Endothelial cell (in vitro differentiated cells): ENCODE measurements at regions not wholly inside any gene's neighbourhood (a gene's known extent, or its start where the extent isn't known, plus 50 kb on each side); places are given as distances from the start of the nearest gene placed in this dataset.
"Not testable (repeated sequence)": the region's sequence is repeated elsewhere in the genome, so short reads cannot be mapped to it uniquely, and the experiment has no call there.

Experiments used
- DNase-seq: peaks from one replicate; pipeline ENCODE4 v3.0.0; 2021; ENCODE audit warnings: low spot score
- H3K27ac Mint-ChIP-seq: one replicate; pipeline ENCODE4 v1.8.0; 2021; ENCODE audit warnings: mixed read lengths, inconsistent platforms; ENCODE audit not compliant: unreplicated experiment
- H3K27me3 Mint-ChIP-seq: one replicate; pipeline ENCODE4 v1.8.0; 2021; ENCODE audit warnings: mild to moderate bottlenecking, moderate library complexity, mixed read lengths, inconsistent platforms; ENCODE audit not compliant: unreplicated experiment
- H3K36me3 Mint-ChIP-seq: one replicate; pipeline ENCODE4 v1.8.0; 2021; ENCODE audit warnings: mild to moderate bottlenecking, low read depth, mixed read lengths, inconsistent platforms; ENCODE audit not compliant: unreplicated experiment
- H3K4me1 Mint-ChIP-seq: one replicate; pipeline ENCODE4 v1.8.0; 2021; ENCODE audit warnings: mild to moderate bottlenecking, mixed read lengths, inconsistent platforms; ENCODE audit not compliant: unreplicated experiment
- H3K4me3 Mint-ChIP-seq: one replicate; pipeline ENCODE4 v1.8.0; 2021; ENCODE audit warnings: mild to moderate bottlenecking, mixed read lengths, inconsistent platforms; ENCODE audit not compliant: unreplicated experiment
- H3K9me3 Mint-ChIP-seq: one replicate; pipeline ENCODE4 v1.8.0; 2021; ENCODE audit warnings: mixed read lengths, inconsistent platforms; ENCODE audit not compliant: unreplicated experiment
- TF ChIP-seq, protein P1 (sequence below): fragments of 200-600 bp; sonication (generic); IDR thresholded peaks from one replicate; pipeline ENCODE4 v1.5.0; 2021; ENCODE audit warnings: antibody characterized with exemption; ENCODE audit not compliant: unreplicated experiment

DNA sequence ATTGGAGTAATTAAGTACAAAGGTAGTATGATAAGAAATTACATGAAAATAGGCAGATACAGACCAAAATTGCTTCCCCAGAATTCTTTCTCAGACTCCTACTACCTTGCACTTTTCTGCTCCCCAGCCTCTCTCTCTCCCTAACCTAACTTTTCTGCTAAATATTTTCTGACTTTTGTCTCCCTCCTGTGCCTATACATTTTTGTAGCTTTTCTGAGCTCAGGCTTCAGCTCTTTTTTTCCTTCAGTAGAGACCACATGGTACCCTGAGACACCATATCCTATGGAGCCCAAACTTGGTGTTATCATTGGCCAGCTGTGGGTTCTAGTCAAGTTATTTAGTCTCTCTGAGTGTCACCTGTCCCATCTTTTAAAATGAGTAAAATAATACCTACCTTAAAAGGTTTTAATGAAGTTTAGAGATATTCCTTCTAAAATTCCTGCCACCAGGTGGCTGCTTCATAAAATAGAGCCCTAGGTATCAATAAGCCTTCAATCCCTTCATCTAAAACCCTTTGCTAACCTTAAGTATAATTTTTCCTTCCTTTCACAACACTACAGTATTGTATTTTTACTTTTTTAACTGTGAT is 237.6 kb upstream of the DUSP10 start:
- no peaks in the 10 kb centered on the region for H3K36me3 Mint-ChIP-seq

DNA sequence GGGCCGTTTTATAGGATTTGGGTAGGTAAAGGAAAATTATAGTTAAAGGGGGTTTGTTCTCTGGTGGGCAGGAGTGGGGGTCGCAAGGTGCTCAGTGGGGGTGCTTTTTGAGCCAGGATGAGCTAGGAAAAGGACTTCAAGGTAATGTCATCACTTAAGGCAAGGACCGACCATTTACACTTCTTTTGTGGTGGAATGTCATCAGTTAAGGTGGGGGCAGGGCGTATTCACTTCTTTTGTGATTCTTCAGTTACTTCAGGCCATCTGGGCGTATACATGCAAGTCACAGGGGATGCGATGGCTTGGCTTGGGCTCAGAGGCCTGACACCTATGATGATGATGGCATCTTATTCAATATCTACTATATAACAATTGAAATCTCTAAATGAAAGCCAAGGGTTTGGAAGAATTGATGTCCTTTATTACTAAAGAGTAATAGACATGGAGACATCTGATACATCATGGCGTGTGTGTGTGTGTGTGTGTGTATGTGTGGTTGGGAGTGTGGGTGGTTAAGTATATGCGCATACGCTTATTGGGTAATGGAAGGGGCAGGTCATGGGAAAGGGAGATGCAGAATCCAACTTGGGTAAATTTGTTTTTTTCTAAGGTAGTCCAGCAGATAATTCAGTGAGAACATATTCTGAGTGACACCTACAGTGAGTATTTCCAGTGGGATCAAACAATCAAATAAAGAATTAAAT is 236.9 kb upstream of the DUSP10 start:
- not testable (repeated sequence) for H3K4me1 Mint-ChIP-seq, H3K36me3 Mint-ChIP-seq, H3K4me3 Mint-ChIP-seq, H3K27ac Mint-ChIP-seq, H3K27me3 Mint-ChIP-seq, DNase-seq, H3K9me3 Mint-ChIP-seq

More for the DNA sequence above, 237.6 kb upstream of the DUSP10 start:
- Mint-ChIP-seq H3K27ac (no peak overlapping the region), H3K4me3 (no peak overlapping the region), H3K4me1 (peaks cover 3% of the 10 kb centered on the region), H3K27me3 (peaks cover 5% of the 10 kb centered on the region), H3K9me3 (no peaks in the 10 kb centered on the region)
- TF ChIP-seq, protein P1, sequence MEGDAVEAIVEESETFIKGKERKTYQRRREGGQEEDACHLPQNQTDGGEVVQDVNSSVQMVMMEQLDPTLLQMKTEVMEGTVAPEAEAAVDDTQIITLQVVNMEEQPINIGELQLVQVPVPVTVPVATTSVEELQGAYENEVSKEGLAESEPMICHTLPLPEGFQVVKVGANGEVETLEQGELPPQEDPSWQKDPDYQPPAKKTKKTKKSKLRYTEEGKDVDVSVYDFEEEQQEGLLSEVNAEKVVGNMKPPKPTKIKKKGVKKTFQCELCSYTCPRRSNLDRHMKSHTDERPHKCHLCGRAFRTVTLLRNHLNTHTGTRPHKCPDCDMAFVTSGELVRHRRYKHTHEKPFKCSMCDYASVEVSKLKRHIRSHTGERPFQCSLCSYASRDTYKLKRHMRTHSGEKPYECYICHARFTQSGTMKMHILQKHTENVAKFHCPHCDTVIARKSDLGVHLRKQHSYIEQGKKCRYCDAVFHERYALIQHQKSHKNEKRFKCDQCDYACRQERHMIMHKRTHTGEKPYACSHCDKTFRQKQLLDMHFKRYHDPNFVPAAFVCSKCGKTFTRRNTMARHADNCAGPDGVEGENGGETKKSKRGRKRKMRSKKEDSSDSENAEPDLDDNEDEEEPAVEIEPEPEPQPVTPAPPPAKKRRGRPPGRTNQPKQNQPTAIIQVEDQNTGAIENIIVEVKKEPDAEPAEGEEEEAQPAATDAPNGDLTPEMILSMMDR, result peak; percentile 37
- DNase-seq, result no peak

DNA sequence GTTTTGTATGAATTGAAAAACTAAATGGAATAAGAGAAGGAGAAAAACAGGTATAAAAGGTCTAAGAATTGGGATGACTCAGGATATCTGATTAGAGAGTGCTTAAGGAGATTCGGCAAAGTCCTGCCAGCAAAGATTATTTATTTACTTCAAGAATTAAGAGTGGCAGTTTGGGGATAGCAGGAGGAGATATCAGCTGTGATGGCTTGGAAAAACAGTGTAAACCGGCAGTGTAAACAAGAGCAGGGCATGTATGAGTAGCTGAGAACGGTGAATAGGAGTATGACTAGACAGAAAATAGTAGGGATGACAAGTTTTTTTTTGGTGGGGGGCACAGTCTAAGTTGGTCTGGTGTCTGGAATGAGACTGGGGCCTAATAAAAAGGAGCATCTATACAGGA is 231.9 kb upstream of the DUSP10 start:
- not testable (repeated sequence) for H3K27ac Mint-ChIP-seq, H3K36me3 Mint-ChIP-seq, H3K9me3 Mint-ChIP-seq, DNase-seq, H3K4me1 Mint-ChIP-seq, H3K27me3 Mint-ChIP-seq, H3K4me3 Mint-ChIP-seq

DNA sequence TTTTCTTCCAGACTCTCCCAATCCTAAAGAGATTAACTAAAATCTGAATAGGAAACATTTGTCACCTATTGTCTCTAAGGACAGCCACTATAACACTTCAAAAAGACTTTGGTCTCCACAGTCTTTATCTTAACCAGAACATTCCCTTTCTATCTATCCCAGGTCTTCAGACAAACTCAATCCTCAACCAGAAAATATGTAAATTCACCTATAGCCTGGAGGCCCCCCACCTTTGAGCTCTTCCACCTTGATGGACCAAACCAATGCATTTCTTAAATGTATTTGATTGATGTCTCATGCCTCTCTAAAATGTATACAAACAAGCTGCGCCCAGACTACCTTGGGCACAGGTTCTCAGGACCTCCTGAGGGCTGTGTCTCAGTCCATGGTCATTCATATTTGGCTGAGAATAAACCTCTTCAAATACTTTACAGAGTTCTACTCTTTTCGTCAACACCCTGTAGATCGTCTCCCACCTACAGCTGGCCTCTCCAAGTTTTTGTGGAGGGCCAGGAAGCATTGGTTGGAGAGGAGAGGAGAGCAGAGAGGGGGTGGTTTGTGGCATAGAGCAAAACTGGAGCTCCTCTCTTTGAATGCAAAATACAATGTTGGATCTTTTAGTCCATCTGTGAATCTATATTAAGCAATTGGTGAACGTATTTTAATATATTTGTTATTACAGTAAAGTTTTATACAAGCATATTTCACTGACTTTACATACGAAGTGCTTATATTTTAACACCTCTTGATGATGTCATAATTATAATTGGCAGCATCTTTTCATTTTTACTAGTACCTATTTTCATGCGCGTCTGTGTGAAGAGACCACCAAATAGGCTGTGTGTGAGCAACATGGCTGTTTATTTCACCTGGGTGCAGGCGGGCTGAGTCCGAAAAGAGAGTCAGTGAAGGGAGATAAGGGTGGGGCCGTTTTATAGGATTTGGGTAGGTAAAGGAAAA is 230.7 kb upstream of the DUSP10 start:
- Mint-ChIP-seq H3K27ac (no peak overlapping the region), H3K4me3 (no peak overlapping the region), H3K27me3 (peaks cover 3% of the 10 kb centered on the region), H3K36me3 (no peaks in the 10 kb centered on the region), H3K9me3 (no peaks in the 10 kb centered on the region), H3K4me1 (no peaks in the 10 kb centered on the region)
- TF ChIP-seq, protein P1, result no peak
- DNase-seq, result no peak

DNA sequence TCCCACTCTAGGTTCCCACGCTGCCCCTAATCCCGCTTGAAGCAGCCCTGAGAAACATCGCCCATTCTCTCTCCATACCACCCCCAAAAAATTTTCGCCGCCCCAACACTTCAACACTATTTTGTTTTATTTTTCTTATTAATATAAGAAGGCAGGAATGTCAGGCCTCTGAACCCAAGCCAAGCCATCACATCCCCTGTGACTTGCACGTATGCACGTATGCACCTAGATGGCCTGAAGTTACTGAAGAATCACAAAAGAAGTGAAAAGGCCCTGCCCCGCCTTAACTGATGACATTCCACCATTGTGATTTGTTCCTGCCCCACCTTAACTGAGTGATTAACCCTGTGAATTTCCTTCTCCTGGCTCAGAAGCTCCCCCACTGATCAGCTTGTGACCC is 229.1 kb upstream of the DUSP10 start:
- not testable (repeated sequence) for H3K27me3 Mint-ChIP-seq, H3K36me3 Mint-ChIP-seq, H3K9me3 Mint-ChIP-seq, H3K4me1 Mint-ChIP-seq, DNase-seq, H3K4me3 Mint-ChIP-seq, H3K27ac Mint-ChIP-seq

DNA sequence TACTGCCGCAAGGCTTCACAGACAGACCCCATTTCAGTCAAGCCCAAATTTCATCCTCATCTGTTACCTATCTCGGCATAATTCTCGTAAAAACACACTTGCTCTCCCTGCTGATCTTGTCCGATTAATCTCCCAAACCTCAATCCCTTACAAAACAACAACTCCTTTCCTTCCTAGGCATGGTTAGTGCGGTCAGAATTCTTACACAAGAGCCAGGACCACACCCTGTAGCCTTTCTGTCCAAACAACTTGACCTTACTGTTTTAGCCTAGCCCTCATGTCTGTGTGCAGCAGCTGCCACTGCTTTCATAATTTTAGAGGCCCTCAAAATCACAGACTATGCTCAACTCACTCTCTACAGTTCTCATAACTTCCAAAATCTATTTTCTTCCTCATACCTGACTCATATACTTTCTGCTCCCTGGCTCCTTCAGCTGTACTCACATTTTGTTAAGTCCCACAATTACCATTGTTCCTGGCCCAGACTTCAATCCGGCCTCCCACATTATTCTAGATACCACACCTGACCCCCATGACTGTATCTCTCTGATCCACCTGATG is 227.5 kb upstream of the DUSP10 start:
- not testable (repeated sequence) for H3K27me3 Mint-ChIP-seq, H3K27ac Mint-ChIP-seq, H3K4me1 Mint-ChIP-seq, DNase-seq, H3K4me3 Mint-ChIP-seq, H3K36me3 Mint-ChIP-seq, H3K9me3 Mint-ChIP-seq

DNA sequence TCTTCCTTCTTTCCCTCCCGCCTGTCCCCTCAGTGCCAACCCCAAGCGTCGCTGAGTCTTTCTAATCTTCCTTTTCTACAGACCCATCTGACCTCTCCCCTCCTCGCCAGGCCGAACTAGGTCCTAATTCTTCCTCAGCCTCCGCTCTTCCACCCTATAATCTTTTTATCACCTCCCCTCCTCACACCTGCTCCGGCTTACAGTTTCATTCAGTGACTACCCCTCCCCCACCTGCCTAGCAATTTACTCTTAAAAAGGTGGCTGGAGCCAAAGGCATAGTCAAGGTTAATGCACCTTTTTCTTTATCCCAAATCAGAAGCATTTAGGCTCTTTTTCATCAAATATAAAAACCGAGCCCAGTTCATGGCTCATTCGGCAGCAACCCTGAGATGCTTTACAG is 225.6 kb upstream of the DUSP10 start:
- not testable (repeated sequence) for H3K4me3 Mint-ChIP-seq, H3K27ac Mint-ChIP-seq, H3K9me3 Mint-ChIP-seq, DNase-seq, H3K27me3 Mint-ChIP-seq, H3K36me3 Mint-ChIP-seq, H3K4me1 Mint-ChIP-seq

DNA sequence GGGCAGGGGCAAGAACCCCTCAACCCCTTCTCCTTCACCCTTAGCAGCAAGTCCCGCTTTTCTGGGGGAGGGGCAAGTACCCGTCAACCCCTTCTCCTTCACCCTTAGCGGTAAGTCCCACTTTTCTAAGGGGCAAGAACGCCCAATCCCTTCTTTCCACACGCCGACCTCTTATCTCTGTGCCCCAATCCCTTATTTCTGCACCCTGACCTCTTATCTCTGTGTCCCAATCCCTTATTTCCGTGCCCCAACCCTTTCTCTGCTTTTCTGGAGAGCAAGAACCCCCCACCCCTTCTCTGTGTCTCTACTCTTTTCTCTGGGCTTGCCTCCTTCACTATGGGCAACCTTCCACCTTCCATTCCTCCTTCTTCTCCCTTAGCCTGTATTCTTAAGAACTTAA is 225.0 kb upstream of the DUSP10 start:
- DNase-seq, H3K4me3 Mint-ChIP-seq, H3K36me3 Mint-ChIP-seq, H3K4me1 Mint-ChIP-seq, H3K27me3 Mint-ChIP-seq, H3K27ac Mint-ChIP-seq, H3K9me3 Mint-ChIP-seq: not testable (repeated sequence)

DNA sequence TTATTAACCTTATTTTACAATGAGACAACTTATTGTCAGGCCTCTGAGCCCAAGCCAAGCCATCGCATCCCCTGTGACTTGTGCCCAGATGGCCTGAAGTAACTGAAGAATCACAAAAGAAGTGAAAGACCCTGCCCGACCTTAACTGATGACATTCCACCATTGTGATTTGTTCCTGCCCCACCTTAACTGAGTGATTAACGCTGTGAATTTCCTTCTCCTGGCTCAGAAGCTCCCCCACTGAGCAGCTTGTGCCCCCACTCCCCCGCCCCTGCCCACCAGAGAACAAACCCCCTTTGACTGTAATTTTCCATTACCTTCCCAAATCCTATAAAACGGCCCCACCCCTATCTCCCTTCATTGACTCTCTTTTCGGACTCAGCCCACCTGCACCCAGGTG is 224.0 kb upstream of the DUSP10 start:
- H3K36me3 Mint-ChIP-seq, H3K27me3 Mint-ChIP-seq, H3K9me3 Mint-ChIP-seq, H3K4me3 Mint-ChIP-seq, DNase-seq, H3K27ac Mint-ChIP-seq, H3K4me1 Mint-ChIP-seq: not testable (repeated sequence)
